Tibial nerve (tissue), 4 donors: ENCODE measurements at regions not wholly inside any gene's neighbourhood (a gene's known extent, or its start where the extent isn't known, plus 50 kb on each side); places are given as distances from the start of the nearest gene placed in this dataset.

Experiments
- CTCF ChIP-seq, 5 experiments: fragments of 200-600 bp in 3 of 5; fragments of 450-650 bp in 2 of 5; sonication (generic) in 3 of 5; IDR thresholded peaks; one replicate each; pipeline ENCODE4 v1.5.1; 2016 to 2019; ENCODE audit warnings: antibody characterized with exemption in 5 of 5, mild to moderate bottlenecking in 3 of 5, moderate library complexity in 2 of 5
- EP300 ChIP-seq, 2 donors: sonication (generic); formaldehyde crosslinking; IDR thresholded peaks; one replicate each; pipeline ENCODE4 v1.6.1; 2017; ENCODE audit warnings: antibody characterized with exemption in 2 of 2, mild to moderate bottlenecking in 1 of 2
- POLR2A ChIP-seq, 2 donors: fragments of 450-650 bp; IDR thresholded peaks; one replicate each; pipeline ENCODE4 v1.6.1; 2017; ENCODE audit warnings: antibody characterized with exemption in 2 of 2, mild to moderate bottlenecking in 2 of 2, moderate library complexity in 2 of 2

- TF ChIP-seq CTCF (IDR thresholded peaks at IDR 0.05) (no peak), POLR2A (IDR thresholded peaks at IDR 0.05) (no peak), EP300 (IDR thresholded peaks at IDR 0.05) (no peak)
These were observed 470.5 kb downstream of the ETS1 start for GRCh38 chr11:128116885-128117284.
